Head of caudate nucleus (tissue), 42 donors: ENCODE measurements at regions not wholly inside any gene's neighbourhood (a gene's known extent, or its start where the extent isn't known, plus 50 kb on each side); places are given as distances from the start of the nearest gene placed in this dataset.
"Not testable (repeated sequence)": the region's sequence is repeated elsewhere in the genome, so short reads cannot be mapped to it uniquely, and the experiment has no call there.

Source experiments
- DNase-seq, 42 donors: peaks; one replicate each; pipeline versions ENCODE4 v3.0.0 to v3.0.0-alpha.2; 2020 to 2021; ENCODE audit warnings: mixed read lengths in 7 of 42
- intact Hi-C: fragments of 100-400 bp; cut with DNase I; formaldehyde crosslinking; loops from one replicate; pipeline ENCODE4 v1.15.0; 2022

DNA sequence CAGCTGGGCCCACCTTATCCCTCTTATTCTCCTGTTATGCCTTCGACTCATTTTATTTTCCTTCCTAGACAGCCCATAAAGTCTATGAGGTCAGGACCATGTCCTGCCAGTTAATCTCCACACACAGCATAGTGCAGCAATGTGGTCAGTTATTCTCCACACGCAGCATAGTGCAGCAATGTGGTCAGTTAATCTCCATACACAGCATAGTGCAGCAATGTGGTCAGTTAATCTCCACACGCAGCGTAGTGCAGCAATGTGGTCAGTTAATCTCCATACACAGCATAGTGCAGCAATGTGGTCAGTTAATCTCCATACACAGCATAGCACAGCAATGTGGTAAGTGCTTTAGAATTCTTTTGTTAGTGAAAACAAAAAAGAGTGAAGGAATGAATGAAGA lies 77.8 kb downstream of the TEX36 start:
- intact Hi-C loops: no loop called here
- no peak for DNase-seq

- no peak for DNase-seq
- intact Hi-C loops: no loop called here
Observed at GRCh38 chr10:125602825-125603224, 80.1 kb downstream of the TEX36 start.

- intact Hi-C loops: no loop called here
- DNase-seq: no peak
Observed at GRCh38 chr10:125599194-125599593, 83.8 kb downstream of the TEX36 start.

- intact Hi-C loops: no loop called here
- no peak for DNase-seq
Observed at GRCh38 chr10:125595911-125596310, 87.1 kb downstream of the TEX36 start.

DNA sequence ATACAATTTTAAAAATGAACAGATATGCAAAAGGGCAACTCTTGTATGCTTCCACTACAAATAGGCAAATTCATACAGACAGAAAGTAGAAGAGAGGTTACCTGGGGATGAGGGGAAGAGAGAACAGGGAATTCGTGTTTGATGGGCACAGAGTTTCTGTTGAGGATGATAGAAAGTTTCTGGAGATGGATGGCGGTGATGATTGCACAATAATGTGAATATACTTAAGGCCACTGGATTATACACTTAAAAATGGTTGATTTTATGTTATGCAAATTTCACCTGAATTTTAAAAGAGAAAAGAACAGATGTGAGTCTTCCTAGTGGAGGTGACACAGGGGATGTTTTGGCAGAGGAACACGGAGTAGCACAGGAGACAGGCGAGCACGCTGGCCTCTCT lies 89.3 kb downstream of the TEX36 start:
- intact Hi-C loops: no loop called here
- no peak for DNase-seq

GRCh38 chr10:125592897-125593296 lies 90.1 kb downstream of the TEX36 start:
- intact Hi-C loops: no loop called here
- no peak for DNase-seq

DNA sequence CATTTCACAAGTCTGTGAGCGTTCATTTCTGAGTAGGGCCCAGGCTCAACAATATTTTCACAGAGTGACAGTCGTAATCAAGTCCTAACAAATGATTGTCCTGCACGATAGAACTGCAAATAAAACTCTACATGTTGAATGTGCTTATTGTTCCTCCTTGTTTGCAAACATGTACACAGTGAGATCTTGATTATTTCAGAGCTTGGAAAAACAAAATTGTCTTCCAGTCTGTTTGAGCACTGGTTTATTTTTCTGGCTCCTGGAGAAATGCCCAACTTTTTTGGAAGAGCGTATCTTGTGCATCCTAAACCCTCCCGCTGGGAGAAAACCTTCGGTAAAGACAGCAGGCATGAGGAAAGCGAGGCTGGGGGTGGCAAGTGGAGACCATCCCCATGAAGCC lies 91.1 kb downstream of the TEX36 start:
- intact Hi-C loops: no loop called here
- no peak for DNase-seq

DNA sequence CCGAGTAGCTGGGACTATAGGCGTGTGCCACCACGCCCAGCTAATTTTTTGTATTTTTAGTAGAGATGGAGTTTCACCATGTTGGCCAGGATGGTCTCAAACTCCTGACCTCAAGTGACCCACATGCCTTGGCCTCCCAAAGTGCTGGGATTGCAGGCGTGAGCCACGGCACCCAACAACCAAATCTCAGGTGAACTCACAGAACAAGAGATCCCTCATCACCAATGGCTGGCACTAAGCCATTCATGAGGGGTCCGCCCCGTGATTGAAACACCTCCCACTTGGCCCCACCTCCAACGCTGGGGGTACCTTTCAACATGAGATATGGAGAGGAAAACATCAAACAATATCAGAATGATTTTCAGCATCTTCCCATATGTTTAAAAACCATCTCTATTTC lies 94.2 kb downstream of the TEX36 start:
- DNase-seq, intact Hi-C loops: not testable (repeated sequence)

- DNase-seq: no peak
- intact Hi-C loops: no loop called here
Observed at GRCh38 chr10:125584954-125585353, 98.0 kb downstream of the TEX36 start.

DNA sequence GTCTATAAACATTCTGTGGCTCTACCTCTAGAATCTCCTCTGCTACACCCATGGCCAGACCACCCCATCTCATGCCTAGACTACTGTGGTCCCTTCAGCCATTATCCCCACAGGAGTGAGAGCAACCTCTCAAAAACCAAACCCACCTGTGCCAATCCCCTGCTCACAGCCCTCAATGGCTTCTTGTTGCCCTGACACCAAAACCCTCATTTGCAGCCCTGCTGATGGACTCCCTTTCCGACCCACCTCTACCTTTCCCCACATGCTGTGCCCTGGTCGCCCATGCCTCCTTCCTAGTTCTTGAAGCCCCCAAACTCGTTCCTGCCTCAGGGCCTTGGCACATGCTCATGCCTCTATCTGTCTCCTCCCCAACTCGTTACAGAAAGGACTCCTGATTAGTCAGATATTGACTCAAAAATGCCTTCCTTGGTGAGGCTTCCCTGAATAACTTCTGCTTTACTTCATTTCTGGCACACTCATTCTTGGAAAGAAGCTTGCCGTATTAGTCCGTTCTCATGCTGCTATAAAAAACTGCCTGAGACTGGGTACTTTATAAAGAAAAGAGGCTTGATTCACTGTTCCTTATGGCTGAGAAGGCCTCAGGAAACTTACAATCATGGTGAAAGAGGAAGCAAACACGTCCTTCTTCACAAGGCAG lies 104.2 kb downstream of the TEX36 start:
- no peak for DNase-seq
- intact Hi-C loops: no loop called here

GRCh38 chr10:125575843-125576242 lies 107.1 kb downstream of the TEX36 start:
- intact Hi-C loops: no loop called here
- DNase-seq: no peak

DNA sequence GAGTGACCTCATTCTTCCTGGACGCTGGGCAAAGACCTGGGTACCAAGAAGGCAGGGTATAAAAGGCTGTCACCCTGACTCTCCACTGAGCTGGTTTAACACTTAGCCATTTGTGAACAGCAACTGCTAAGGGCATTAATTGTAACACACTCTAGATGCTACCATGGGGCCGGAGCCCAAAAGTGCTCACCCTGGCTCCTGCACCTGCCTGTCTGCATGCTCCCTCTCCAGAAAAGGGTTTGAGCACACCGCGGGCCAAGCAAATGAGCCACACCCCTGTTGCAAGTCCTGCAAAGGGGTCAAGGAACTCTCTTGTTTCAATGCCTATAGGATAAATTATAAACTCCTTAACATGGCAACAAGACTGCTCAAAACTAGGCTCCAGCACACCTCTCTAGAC lies 114.8 kb downstream of the TEX36 start:
- DNase-seq: no peak
- intact Hi-C loops: no loop called here

DNA sequence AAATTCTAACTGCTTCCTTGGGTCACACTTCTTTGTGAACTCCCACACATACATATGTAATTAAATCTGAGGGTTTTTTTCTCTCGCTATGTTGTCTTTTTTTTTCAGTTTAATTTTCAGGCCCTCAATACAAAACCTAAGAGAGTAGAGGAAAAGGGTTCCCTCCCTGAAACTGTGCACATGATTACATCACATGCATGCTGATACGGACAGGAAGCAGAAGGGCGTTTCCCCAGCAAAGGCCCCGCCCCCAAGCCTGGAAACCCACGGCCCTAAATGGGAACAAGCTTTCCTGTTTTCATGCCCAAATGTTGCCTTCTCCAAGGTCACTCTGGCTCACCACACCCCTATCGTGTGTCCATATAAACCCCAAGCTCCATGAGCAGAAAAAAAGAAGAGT lies 115.4 kb downstream of the TEX36 start:
- DNase-seq: no peak

DNA sequence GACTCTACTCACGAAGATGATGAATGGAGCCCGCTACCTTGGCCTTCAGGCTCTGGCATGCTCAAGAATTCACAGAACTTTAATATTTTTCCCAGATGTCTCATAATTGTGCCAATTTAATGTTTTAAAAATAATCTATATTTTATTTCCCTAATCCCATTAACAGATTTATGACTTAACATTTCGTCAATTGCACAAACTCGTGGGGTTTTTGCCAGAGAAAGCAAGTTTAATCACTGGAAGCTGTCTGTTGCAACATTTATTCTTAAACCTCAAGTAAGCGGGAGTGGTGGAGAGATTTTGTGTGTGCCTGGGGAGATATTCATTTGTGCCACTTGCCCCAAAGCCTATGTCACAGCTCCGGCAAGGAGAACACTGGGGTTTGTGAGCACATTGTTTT lies 117.9 kb downstream of the TEX36 start:
- DNase-seq: no peak
- intact Hi-C loops: no loop called here

More for the DNA sequence above, 115.4 kb downstream of the TEX36 start:
- intact Hi-C loops: no loop called here

DNA sequence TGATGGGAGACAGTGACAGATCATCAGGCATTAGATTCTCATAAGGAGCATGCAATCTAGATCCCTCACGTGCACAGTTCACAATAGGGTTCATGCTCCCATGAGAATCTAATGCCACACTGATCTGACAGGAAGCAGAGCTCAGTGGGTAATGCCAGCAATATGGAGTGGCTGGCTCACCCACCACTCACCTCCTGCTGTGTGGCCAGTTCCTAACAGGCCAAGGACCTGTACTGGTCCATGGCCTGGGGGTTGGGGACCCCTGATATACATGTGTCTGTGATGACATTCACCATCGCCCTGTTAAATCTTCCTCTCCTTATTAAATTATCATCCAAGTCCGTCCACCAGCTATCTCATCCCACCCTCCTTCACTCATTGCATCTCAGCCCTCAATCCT lies 118.4 kb downstream of the TEX36 start:
- intact Hi-C loops: no loop called here

DNA sequence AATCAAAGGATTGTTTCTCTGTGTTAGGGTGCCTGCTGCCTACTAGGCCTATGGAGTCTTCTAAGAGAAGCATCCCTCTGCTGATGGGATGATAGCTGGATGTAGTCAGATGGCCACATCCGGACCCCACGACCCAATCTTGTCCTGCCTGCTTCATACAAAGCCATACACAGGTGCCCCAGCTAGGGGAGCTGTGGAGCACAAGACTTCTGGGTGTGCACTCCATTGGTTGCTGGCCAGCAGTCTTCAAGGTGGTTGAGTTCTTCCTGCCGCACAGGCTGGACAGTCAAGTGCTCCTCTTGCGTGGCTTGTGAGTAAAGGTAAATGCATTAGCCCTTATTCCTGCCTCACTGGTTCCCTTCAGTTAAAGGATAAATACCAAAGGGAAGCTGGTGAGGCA lies 120.2 kb downstream of the TEX36 start:
- intact Hi-C loops: no loop called here
- DNase-seq: no peak

More for the DNA sequence above, 118.4 kb downstream of the TEX36 start:
- no peak for DNase-seq

DNA sequence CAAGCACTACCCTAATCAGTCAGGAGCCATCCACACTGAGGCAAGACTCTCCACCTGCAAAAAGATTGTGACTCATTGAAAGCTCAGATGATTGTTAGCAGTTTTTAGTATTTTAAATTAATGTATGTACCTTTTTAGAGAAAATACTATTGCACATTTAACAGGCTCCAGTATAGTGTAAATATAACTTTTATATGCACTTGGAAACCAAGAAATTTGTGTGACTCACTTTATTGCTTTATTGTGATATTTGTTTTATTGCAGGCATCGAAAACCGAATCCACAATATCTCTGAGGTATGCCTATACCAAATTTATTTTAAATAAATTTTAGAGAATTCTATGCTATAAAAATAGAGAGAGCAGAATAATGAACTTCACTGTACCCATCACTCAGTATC lies 122.0 kb downstream of the TEX36 start:
- intact Hi-C loops: no loop called here
- no peak for DNase-seq

DNA sequence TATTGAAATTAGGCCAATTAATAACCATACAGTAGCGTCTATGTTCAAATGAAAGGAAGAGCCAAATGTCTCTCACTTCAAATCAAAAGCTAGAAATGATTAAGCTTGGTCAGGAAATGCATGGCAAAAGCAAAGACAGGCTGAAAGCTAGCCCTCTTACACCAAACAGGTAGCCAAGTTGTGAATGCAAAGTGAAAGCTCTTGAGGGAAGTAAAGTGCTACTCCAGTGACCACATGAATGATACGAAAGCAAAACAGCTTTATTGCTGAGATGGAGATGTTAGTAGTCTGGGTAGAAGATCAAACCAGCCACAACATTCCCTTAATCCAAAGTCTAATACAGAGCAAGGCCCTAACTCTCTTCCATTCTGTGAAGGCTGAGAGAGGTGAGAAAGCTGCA lies 123.8 kb downstream of the TEX36 start:
- intact Hi-C loops: no loop called here
- no peak for DNase-seq

DNA sequence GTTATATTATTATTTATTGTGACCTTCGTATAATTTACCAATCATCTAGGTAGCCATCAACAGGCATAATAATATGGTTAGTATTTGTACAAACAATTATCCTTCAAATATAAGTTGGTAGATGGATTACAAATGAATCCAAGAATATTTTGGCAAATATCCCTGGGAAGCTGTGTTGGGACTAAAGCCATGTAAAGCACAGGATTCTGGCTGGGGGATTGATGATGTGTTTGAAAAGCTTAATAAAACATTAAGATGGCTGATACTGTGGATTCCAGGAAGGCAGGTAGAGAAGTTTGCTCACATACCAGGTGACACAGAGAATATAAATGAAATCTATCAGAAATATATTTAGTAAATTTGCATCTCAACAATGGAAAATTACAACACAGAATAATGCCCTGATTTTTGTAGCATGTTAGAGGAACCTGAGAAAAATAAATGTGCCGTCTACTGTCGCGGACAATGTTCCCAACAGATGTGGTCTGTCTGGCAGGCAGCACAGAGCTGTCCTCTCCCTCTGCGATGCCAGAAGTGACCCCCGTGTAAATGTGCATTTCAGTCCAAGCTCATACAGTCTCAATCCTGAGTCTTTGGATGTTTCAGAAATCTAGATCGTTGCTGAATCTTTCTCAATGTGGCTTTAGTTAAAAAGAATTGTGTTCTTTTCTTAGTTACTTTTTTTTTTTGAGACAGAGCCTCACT lies 125.0 kb downstream of the TEX36 start:
- intact Hi-C loops: no loop called here
- DNase-seq: no peak

GRCh38 chr10:125557311-125557710 lies 125.7 kb downstream of the TEX36 start:
- DNase-seq: no peak
- intact Hi-C loops: no loop called here

- intact Hi-C loops: no loop called here
- no peak for DNase-seq
Observed at GRCh38 chr10:125556882-125557281, 126.1 kb downstream of the TEX36 start.
